ENCODE measurements at regions not wholly inside any gene's neighbourhood (a gene's known extent, or its start where the extent isn't known, plus 50 kb on each side); places are given as distances from the start of the nearest gene placed in this dataset.

Small RNA genes lying in the stretch of these regions (small RNA-seq; reads per million reads assigned to genes)
- gene RNU6-1252P, result 0 reads per million in 3 experiments

All from neural cell (in vitro differentiated cells).